PFSK-1 (cell line): ENCODE measurements at regions not wholly inside any gene's neighbourhood (a gene's known extent, or its start where the extent isn't known, plus 50 kb on each side); places are given as distances from the start of the nearest gene placed in this dataset.

ENCODE experiments used
- POLR2AphosphoS5 ChIP-seq: IDR thresholded peaks from 2 replicates; pipeline ENCODE4 v1.6.1; 2012; ENCODE audit warnings: low read depth, mild to moderate bottlenecking, control low read depth, low read length, moderate library complexity
- SIN3A ChIP-seq: IDR thresholded peaks from 2 replicates; pipeline ENCODE4 v1.6.1; 2012; ENCODE audit warnings: mild to moderate bottlenecking, low read length, moderate library complexity, borderline replicate concordance; ENCODE audit not compliant: insufficient read depth

DNA sequence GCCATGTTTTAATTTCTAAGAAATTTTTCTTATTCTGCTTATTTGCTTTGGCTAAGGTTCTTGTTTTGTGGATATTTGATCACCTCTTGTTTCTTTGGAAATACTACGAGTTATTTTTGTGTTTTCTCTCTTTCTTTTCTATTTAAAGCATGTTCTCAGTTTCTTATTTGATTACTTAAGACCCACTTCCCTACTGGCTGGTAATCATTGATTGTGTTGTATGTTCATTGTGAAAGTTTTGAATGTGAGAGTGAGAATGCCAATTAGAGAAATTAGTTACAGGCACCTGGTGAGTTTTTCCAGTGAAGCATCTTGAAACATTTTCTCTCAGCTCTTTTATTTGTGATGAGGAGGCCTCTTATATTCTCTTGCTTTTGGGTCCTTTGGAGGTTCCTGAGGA lies 226.7 kb upstream of the MC4R start:
- TF ChIP-seq POLR2AphosphoS5, result no peak
- no peak for TF ChIP-seq SIN3A
